Fibroblast of peridontal ligament (primary cell): ENCODE measurements at regions not wholly inside any gene's neighbourhood (a gene's known extent, or its start where the extent isn't known, plus 50 kb on each side); places are given as distances from the start of the nearest gene placed in this dataset.
"Not testable (repeated sequence)": the region's sequence is repeated elsewhere in the genome, so short reads cannot be mapped to it uniquely, and the experiment has no call there.

Experiments
- DNase-seq: peaks from one replicate; pipeline ENCODE4 v3.0.0-alpha.2; 2010; ENCODE audit errors: extremely low read depth

GRCh38 chr1:149229813-149230212, 126.5 kb upstream of the NBPF9 start:
- DNase-seq = not testable (repeated sequence)

GRCh38 chr1:149234926-149235914, 131.9 kb upstream of the NBPF9 start:
- DNase-seq = not testable (repeated sequence)

- DNase-seq = not testable (repeated sequence)
Observed at GRCh38 chr1:149237515-149237914, 134.2 kb upstream of the NBPF9 start.

DNA sequence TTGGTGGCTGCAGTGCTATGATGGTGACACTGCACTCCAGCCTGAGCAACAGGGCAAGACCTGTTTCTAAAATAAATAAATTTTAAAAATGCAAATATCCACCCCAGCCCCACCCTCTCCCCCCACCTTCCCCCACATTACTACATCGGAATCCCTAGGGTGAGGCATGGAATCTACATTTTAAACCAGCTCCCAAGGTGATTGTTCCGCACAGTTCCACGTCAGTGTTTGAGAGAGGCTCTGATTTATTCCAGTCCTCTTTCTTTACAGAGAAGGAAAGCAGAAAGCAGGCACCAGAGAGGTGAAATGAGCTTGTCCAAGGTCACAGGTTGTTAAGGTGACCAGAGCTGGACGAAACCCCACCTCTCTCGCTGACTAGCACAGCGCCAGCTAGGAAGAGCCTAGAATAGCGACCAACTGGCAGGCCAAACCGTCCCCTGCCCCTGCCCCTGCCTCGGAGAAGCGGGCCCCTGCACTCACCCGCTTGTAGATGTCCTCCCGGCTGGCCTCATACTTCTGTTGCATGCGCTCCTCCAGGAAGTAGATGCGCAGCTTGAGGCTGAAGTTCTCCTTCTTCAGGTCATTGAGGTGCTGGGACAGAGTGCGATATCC, 136.7 kb upstream of the NBPF9 start:
- DNase-seq = not testable (repeated sequence)

DNA sequence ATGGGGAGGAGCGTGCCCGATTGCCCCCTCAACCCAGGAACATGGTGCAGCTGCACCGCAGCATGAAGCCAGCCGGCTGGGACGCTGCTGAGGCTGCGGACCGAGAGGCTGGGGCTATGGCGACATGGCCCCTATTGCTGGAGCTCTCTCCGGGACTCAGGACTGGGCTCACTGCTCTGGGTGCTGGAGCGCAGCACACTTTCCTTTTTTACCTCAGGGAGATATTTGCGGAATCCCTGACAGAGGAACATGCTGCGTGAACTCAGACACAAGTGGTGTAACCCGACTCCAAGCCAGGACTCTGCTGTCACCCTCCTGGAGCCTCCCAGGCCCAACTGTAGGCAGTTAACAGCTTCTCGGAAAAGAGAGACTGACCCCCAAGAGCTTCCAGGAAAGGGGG, 137.2 kb upstream of the NBPF9 start:
- DNase-seq = not testable (repeated sequence)

- not testable (repeated sequence) for DNase-seq
Observed at GRCh38 chr1:149241272-149241671, 137.9 kb upstream of the NBPF9 start.

- not testable (repeated sequence) for DNase-seq
Observed at GRCh38 chr1:149243572-149243971, 140.2 kb upstream of the NBPF9 start.

DNA sequence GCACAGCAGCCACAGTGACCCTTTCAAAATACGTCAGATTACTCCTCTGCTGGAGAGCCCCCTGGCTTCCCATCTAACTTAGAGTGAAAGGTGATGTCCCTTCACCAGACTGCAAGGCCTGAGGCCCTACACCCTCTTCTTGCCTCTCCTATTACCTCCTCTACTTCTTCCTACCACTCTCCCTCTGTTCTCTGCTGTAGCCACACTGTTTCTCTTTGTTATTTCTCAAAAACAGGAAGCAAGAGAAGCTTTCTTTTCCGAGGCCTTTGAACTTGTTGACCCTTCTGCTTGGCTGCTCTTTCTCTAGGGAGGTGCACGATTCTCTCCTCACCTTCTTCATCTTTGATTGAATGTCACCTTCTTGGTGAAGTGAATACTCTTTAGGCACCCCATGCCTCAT, 141.3 kb upstream of the NBPF9 start:
- DNase-seq = not testable (repeated sequence)

- not testable (repeated sequence) for DNase-seq
Observed at GRCh38 chr1:149246212-149246611, 142.9 kb upstream of the NBPF9 start.

DNA sequence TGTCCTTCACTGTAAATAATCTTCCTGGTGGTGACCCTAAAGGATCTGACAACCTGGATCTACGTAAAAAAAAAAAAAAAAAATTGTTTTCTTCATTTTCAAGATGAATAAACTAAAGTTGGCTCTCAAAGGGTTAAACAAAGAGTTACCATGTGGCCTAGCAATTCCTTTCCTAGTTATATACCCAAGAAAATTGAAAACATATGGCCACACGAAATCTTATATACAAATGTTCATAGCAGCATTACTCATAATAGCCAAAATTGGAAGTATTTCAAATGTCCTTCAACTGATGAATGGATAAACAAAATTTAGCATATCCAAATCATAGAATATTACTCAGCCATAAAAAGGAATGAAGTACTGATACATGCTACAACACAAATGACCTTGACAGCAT, 145.3 kb upstream of the NBPF9 start:
- not testable (repeated sequence) for DNase-seq

DNA sequence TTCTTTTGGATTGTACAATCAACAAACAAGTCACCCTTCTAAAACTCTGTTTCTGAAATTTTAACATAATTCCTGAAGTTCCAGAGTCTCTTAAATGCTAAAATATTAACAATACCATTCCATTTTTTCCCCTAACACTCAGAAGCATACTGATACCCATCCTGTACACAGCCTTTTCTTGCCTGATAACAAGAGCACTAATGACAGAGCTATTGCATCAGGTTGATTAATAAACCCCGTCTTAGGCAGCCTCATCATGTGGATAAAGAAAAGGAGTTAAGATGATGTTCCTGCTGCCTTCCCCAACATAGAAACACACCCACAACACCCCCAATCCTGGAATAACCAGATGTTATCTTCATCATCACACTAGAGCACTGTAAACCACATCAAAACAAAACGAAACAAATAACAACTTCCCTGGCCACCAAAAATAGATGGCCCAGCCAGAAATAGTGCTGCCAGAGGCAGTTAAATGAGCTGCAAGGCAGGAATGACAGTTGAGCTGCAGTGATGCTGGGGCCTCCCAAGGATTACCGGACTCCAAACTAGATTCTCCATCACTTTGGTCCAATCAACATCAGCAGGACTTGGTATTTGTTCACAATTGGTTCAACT, 146.6 kb upstream of the NBPF9 start:
- not testable (repeated sequence) for DNase-seq

DNA sequence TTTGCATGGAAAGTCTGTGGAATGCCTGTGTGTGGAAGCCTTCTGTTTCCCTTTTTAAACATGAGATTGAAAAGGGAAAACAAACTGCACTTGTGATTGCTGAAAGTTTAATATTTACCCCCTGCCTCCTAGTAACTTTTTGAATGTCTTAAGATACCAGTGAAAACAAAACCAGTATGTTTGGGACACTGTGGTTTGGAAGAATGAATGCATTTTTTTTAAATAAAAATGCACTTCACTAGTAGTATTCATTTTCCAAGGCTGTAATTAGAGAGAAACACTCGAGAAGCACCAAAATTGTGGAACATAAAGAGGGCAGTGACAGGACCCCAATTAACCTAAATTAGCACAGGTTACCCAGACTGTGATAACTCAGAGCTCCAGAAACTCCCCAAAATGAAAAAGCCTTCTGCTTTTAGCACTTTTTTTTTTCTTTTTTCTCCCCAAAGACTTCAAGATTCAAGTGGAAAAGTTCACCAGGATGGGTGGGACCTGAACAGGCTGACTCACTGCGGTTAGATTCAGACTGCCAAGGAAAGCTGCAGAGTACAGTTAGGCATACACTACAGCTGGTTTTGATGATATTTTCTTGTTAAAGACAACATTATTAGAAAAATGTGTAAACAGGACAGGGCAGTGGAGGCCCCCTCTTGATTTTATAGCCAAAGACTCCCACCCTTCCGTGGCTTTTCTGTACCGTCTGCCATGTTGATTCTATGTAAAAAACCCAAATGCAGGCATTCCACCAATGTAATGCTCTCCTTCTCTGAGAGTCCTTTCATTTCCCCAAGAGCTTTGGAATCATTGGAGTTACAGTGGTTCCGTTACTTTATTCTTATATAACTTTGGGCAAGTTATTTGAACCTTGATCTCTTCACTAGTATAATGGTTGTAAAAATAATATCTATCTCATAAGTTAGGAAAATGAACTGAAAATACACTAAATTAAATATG, 151.8 kb upstream of the NBPF9 start:
- not testable (repeated sequence) for DNase-seq

DNA sequence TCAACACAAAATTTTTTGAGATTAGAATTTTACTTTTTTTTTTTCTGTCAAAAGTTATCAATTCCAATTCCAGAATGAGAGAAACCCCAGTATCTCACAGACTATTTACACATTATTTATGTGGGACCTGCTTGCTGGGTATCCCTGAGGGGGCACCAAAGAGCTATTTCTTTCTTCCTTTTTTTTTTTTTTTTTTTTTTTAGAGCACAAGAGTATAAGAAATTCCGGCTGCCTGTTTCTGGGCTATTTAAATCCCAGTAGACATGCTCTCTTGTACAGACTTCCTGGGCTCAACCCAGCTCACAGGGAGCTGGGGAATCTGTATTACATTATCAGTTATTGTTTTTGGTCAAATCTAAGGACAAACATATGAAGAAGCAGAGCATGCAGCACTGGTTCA, 156.9 kb upstream of the NBPF9 start:
- DNase-seq = not testable (repeated sequence)

GRCh38 chr1:149260736-149261340, 157.5 kb upstream of the NBPF9 start:
- not testable (repeated sequence) for DNase-seq

GRCh38 chr1:149267287-149267686, 163.9 kb upstream of the NBPF9 start:
- DNase-seq = not testable (repeated sequence)

- DNase-seq = not testable (repeated sequence)
Observed at GRCh38 chr1:149269001-149269702, 165.8 kb upstream of the NBPF9 start.

- DNase-seq = not testable (repeated sequence)
Observed at GRCh38 chr1:149269833-149270232, 166.5 kb upstream of the NBPF9 start.

DNA sequence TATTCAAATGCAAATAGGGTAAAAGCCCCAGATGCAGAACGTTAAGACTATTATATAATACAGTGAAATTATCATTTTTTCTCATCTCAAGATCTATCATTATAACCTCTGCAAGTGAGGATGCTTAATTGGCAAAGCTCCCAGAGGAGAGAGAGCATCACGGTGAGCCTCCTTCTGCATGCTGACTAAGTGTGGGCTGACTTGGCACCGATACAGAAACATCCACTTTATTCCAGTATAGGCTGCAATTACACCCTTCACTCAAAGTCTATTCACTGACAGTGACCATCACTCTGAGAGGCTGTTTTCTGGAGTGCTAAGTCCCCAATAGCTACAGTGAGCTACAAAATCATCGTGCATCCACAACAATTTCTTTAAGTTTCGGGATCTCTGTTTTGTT, 171.1 kb upstream of the NBPF9 start:
- DNase-seq = not testable (repeated sequence)

DNA sequence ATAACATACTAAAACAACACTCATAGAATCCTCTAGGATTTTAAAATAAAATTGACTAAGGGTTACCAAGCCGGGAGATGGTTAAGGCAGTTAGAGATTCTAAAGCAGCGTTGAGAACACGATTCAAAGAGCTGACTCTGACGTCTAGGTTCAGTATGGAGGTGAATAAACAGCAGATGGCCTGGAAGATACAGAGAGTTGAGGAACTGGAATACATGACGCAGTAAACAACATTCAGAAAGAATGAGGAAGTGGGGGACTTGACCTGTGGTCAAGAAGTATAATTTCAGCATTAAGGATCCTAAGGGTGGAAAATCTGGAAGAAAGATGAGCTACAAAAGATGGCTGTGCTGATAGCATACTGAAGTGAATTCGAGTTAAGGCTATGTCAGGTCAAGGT, 172.5 kb upstream of the NBPF9 start:
- DNase-seq = not testable (repeated sequence)

GRCh38 chr1:149276496-149276895, 173.1 kb upstream of the NBPF9 start:
- DNase-seq = not testable (repeated sequence)
